Neural cell (in vitro differentiated cells): ENCODE measurements at regions not wholly inside any gene's neighbourhood (a gene's known extent, or its start where the extent isn't known, plus 50 kb on each side); places are given as distances from the start of the nearest gene placed in this dataset.

Experiments used
- EP300 ChIP-seq: fragments of 450-650 bp; conservative IDR thresholded peaks from 2 replicates; pipeline ENCODE4 v1.6.1; 2014; ENCODE audit warnings: antibody characterized with exemption, mild to moderate bottlenecking, moderate library complexity; ENCODE audit not compliant: poor library complexity, severe bottlenecking
- EZH2 ChIP-seq: fragments of 200-600, 300-800 bp; shearing (Covaris generic), sonication (generic); IDR thresholded peaks from 2 replicates; pipeline ENCODE4 v1.6.1; 2014; ENCODE audit warnings: antibody characterized with exemption, low read length, borderline replicate concordance, mild to moderate bottlenecking; ENCODE audit not compliant: insufficient read depth, poor library complexity, severe bottlenecking
- TAF1 ChIP-seq: IDR thresholded peaks from 2 replicates; pipeline ENCODE4 v1.6.1; 2012; ENCODE audit warnings: low read depth

GRCh38 chr20:51300104-51300503, 242.4 kb downstream of the NFATC2 start:
- TF ChIP-seq EZH2, result no peak
- no peak for TF ChIP-seq EP300
- TF ChIP-seq TAF1, result no peak
